ENCODE measurements at regions not wholly inside any gene's neighbourhood (a gene's known extent, or its start where the extent isn't known, plus 50 kb on each side); places are given as distances from the start of the nearest gene placed in this dataset.

DNA sequence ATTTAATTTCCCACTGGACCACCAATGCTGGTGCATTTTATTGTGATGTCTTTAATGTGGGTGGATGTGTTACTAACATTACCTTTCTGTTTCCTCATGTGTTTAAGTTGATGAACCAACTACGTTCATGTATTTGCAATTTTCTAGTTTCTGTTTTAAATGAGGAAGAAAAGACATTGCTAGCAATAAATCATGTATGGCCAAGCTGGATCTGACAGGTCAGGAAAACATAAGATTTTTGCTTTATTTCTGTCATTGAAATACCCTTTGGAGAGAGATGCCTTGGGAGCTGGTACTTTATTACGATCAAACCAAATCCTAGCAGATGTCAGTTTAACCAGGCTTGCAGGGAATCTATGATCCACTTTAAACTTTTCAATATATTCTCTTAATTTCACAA, 553.2 kb downstream of the RFC3 start:
- no CpG with 5 or more reads among the region's 2 CpGs for WGBS, 2 donors (ENCODE audit: extremely low coverage in 2 of 2, insufficient read length in 2 of 2, insufficient replicate concordance in 1 of 2)

GRCh38 chr13:34371645-34372395, 553.9 kb downstream of the RFC3 start:
- no peak overlapping the region for H3K27ac ChIP-seq (replicated peaks; ENCODE audit: low read length)
- H3K36me3 ChIP-seq (replicated peaks in 1 of 2; ENCODE audit: control insufficient read depth in 2 of 2, insufficient read depth in 2 of 2, low read length in 2 of 2) = no peaks in the 10 kb centered on the region
- no peak overlapping the region for H3K4me2 ChIP-seq (ENCODE audit: insufficient read depth, low read length, poor library complexity, severe bottlenecking)
- H2AK5ac ChIP-seq (ENCODE audit: low read depth, low read length) = no peak overlapping the region
- H3K18ac ChIP-seq (ENCODE audit: low read length) = no peak overlapping the region
- H3K23ac ChIP-seq (ENCODE audit: low read depth, low read length, poor library complexity) = no peak overlapping the region
- no peaks in the 10 kb centered on the region for H3K9me3 ChIP-seq (replicated peaks in 1 of 2; ENCODE audit: control insufficient read depth in 2 of 2, insufficient read depth in 1 of 2, low read depth in 1 of 2, low read length in 2 of 2)
- no peak overlapping the region for H3K4me3 ChIP-seq (ENCODE audit: low read length in 2 of 2)
- DNase-seq (ENCODE audit: low spot score) = no peak
- H2AFZ ChIP-seq (ENCODE audit: low read length) = no peak overlapping the region
- no peak overlapping the region for H2BK15ac ChIP-seq (ENCODE audit: low read length)
- no peaks in the 10 kb centered on the region for H3K79me1 ChIP-seq (ENCODE audit: low read depth, low read length)
- H2BK12ac ChIP-seq (ENCODE audit: low read length) = no peak overlapping the region
- H3K14ac ChIP-seq (ENCODE audit: low read length) = no peak overlapping the region
- no peak overlapping the region for H3K9ac ChIP-seq (ENCODE audit: low read depth, low read length, poor library complexity)
- no peak overlapping the region for H3K4ac ChIP-seq (ENCODE audit: low read length)
- H3K4me1 ChIP-seq (ENCODE audit: control insufficient read depth in 2 of 2, insufficient read depth in 1 of 2, low read depth in 1 of 2, low read length in 2 of 2) = no peaks in the 10 kb centered on the region
- H4K91ac ChIP-seq (ENCODE audit: low read depth, low read length, poor library complexity) = no peak overlapping the region
- H2BK120ac ChIP-seq (ENCODE audit: low read depth, low read length) = no peak overlapping the region
- H2BK5ac ChIP-seq (ENCODE audit: low read length) = no peak overlapping the region
- no peak overlapping the region for H4K8ac ChIP-seq (ENCODE audit: low read depth, low read length)
- no peaks in the 10 kb centered on the region for H3K27me3 ChIP-seq (ENCODE audit: control insufficient read depth in 3 of 3, insufficient read depth in 3 of 3, low read depth in 1 of 3, low read length in 3 of 3)
- WGBS, 2 donors (ENCODE audit: extremely low coverage in 2 of 2, insufficient read length in 2 of 2, insufficient replicate concordance in 1 of 2) = no CpG with 5 or more reads among the region's 3 CpGs

More for the DNA sequence above, 553.2 kb downstream of the RFC3 start:
- Histone ChIP-seq H3K4me2 (ENCODE audit: insufficient read depth, low read length, poor library complexity, severe bottlenecking) (no peak overlapping the region), H4K8ac (ENCODE audit: low read depth, low read length) (no peak overlapping the region), H2AK5ac (ENCODE audit: low read depth, low read length) (no peak overlapping the region), H3K9me3 (replicated peaks in 1 of 2; ENCODE audit: control insufficient read depth in 2 of 2, insufficient read depth in 1 of 2, low read depth in 1 of 2, low read length in 2 of 2) (peaks cover 0 to 2% of the 10 kb centered on the region in 2 donors), H2BK5ac (ENCODE audit: low read length) (no peak overlapping the region), H2BK12ac (ENCODE audit: low read length) (no peak overlapping the region), H3K9ac (ENCODE audit: low read depth, low read length, poor library complexity) (no peak overlapping the region), H3K36me3 (replicated peaks in 1 of 2; ENCODE audit: control insufficient read depth in 2 of 2, insufficient read depth in 2 of 2, low read length in 2 of 2) (no peaks in the 10 kb centered on the region), H4K91ac (ENCODE audit: low read depth, low read length, poor library complexity) (no peak overlapping the region), H3K27ac (replicated peaks; ENCODE audit: low read length) (no peak overlapping the region), H3K23ac (ENCODE audit: low read depth, low read length, poor library complexity) (no peak overlapping the region), H3K4me1 (ENCODE audit: control insufficient read depth in 2 of 2, insufficient read depth in 1 of 2, low read depth in 1 of 2, low read length in 2 of 2) (no peaks in the 10 kb centered on the region), H2BK15ac (ENCODE audit: low read length) (no peak overlapping the region), H2BK120ac (ENCODE audit: low read depth, low read length) (no peak overlapping the region), H3K27me3 (ENCODE audit: control insufficient read depth in 3 of 3, insufficient read depth in 3 of 3, low read depth in 1 of 3, low read length in 3 of 3) (no peaks in the 10 kb centered on the region), H3K14ac (ENCODE audit: low read length) (no peak overlapping the region), H3K4ac (ENCODE audit: low read length) (no peak overlapping the region), H3K79me1 (ENCODE audit: low read depth, low read length) (no peaks in the 10 kb centered on the region), H2AFZ (ENCODE audit: low read length) (no peak overlapping the region), H3K4me3 (ENCODE audit: low read length in 2 of 2) (no peak overlapping the region), H3K18ac (ENCODE audit: low read length) (no peak overlapping the region)
- no peak for DNase-seq (ENCODE audit: low spot score)

GRCh38 chr13:34372581-34372980, 554.6 kb downstream of the RFC3 start:
- H2BK15ac ChIP-seq (ENCODE audit: low read length) = no peak overlapping the region
- no peak overlapping the region for H3K14ac ChIP-seq (ENCODE audit: low read length)
- H3K4me2 ChIP-seq (ENCODE audit: insufficient read depth, low read length, poor library complexity, severe bottlenecking) = no peak overlapping the region
- H3K4me3 ChIP-seq (ENCODE audit: low read length in 2 of 2) = no peak overlapping the region
- H3K27me3 ChIP-seq (ENCODE audit: control insufficient read depth in 3 of 3, insufficient read depth in 3 of 3, low read depth in 1 of 3, low read length in 3 of 3) = no peaks in the 10 kb centered on the region
- H2AK5ac ChIP-seq (ENCODE audit: low read depth, low read length) = no peak overlapping the region
- H3K79me1 ChIP-seq (ENCODE audit: low read depth, low read length) = no peaks in the 10 kb centered on the region
- no peak overlapping the region for H4K8ac ChIP-seq (ENCODE audit: low read depth, low read length)
- H2BK120ac ChIP-seq (ENCODE audit: low read depth, low read length) = no peak overlapping the region
- no peak overlapping the region for H2BK5ac ChIP-seq (ENCODE audit: low read length)
- DNase-seq (ENCODE audit: low spot score) = no peak
- H3K4me1 ChIP-seq (ENCODE audit: control insufficient read depth in 2 of 2, insufficient read depth in 1 of 2, low read depth in 1 of 2, low read length in 2 of 2) = no peaks in the 10 kb centered on the region
- no peak overlapping the region for H4K91ac ChIP-seq (ENCODE audit: low read depth, low read length, poor library complexity)
- H3K4ac ChIP-seq (ENCODE audit: low read length) = no peak overlapping the region
- H2AFZ ChIP-seq (ENCODE audit: low read length) = no peak overlapping the region
- no CpG with 5 or more reads among the region's 4 CpGs for WGBS, 2 donors (ENCODE audit: extremely low coverage in 2 of 2, insufficient read length in 2 of 2, insufficient replicate concordance in 1 of 2)
- H3K18ac ChIP-seq (ENCODE audit: low read length) = no peak overlapping the region
- H3K9ac ChIP-seq (ENCODE audit: low read depth, low read length, poor library complexity) = no peak overlapping the region
- H3K36me3 ChIP-seq (replicated peaks in 1 of 2; ENCODE audit: control insufficient read depth in 2 of 2, insufficient read depth in 2 of 2, low read length in 2 of 2) = no peaks in the 10 kb centered on the region
- H2BK12ac ChIP-seq (ENCODE audit: low read length) = no peak overlapping the region
- no peaks in the 10 kb centered on the region for H3K9me3 ChIP-seq (replicated peaks in 1 of 2; ENCODE audit: control insufficient read depth in 2 of 2, insufficient read depth in 1 of 2, low read depth in 1 of 2, low read length in 2 of 2)
- no peak overlapping the region for H3K27ac ChIP-seq (replicated peaks; ENCODE audit: low read length)
- no peak overlapping the region for H3K23ac ChIP-seq (ENCODE audit: low read depth, low read length, poor library complexity)

DNA sequence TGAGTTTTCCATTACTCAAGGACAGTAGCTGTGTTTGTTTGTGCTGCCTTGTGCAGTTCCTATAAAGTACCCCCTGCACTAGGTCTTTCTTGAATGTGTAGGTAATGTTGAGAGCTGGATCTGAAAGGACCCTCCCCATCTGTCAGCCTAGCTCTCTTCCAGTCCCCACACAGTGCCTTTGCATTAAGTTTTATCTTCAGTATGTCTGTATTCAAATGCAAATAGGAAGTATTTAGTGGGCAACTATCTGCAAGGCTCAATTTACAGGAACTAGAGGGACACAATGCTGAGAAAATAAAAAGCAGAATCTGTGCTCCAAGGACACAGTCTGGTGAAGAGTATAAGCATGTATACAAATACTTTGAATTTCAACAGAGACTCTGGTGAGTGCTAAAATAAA, 558.5 kb downstream of the RFC3 start:
- no peaks in the 10 kb centered on the region for H3K79me1 ChIP-seq (ENCODE audit: low read depth, low read length)
- no peak overlapping the region for H4K8ac ChIP-seq (ENCODE audit: low read depth, low read length)
- H3K36me3 ChIP-seq (replicated peaks in 1 of 2; ENCODE audit: control insufficient read depth in 2 of 2, insufficient read depth in 2 of 2, low read length in 2 of 2) = no peaks in the 10 kb centered on the region
- H2BK12ac ChIP-seq (ENCODE audit: low read length) = no peak overlapping the region
- H3K4me2 ChIP-seq (ENCODE audit: insufficient read depth, low read length, poor library complexity, severe bottlenecking) = no peak overlapping the region
- H3K9me3 ChIP-seq (replicated peaks in 1 of 2; ENCODE audit: control insufficient read depth in 2 of 2, insufficient read depth in 1 of 2, low read depth in 1 of 2, low read length in 2 of 2) = no peaks in the 10 kb centered on the region
- H3K4me3 ChIP-seq (ENCODE audit: low read length in 2 of 2) = no peak overlapping the region
- H3K9ac ChIP-seq (ENCODE audit: low read depth, low read length, poor library complexity) = no peak overlapping the region
- H3K4me1 ChIP-seq (ENCODE audit: control insufficient read depth in 2 of 2, insufficient read depth in 1 of 2, low read depth in 1 of 2, low read length in 2 of 2) = no peaks in the 10 kb centered on the region
- no peak overlapping the region for H4K91ac ChIP-seq (ENCODE audit: low read depth, low read length, poor library complexity)
- no peak overlapping the region for H2AK5ac ChIP-seq (ENCODE audit: low read depth, low read length)
- no peak overlapping the region for H3K18ac ChIP-seq (ENCODE audit: low read length)
- H2AFZ ChIP-seq (ENCODE audit: low read length) = no peak overlapping the region
- H2BK5ac ChIP-seq (ENCODE audit: low read length) = no peak overlapping the region
- no peak overlapping the region for H2BK15ac ChIP-seq (ENCODE audit: low read length)
- peaks cover 0 to 2% (median 0%) of the 10 kb centered on the region in 3 experiments for H3K27me3 ChIP-seq (ENCODE audit: control insufficient read depth in 3 of 3, insufficient read depth in 3 of 3, low read depth in 1 of 3, low read length in 3 of 3)
- no peak overlapping the region for H3K14ac ChIP-seq (ENCODE audit: low read length)
- H2BK120ac ChIP-seq (ENCODE audit: low read depth, low read length) = no peak overlapping the region
- DNase-seq (ENCODE audit: low spot score) = no peak
- H3K23ac ChIP-seq (ENCODE audit: low read depth, low read length, poor library complexity) = no peak overlapping the region
- H3K4ac ChIP-seq (ENCODE audit: low read length) = no peak overlapping the region
- no peak overlapping the region for H3K27ac ChIP-seq (replicated peaks; ENCODE audit: low read length)

All from neuronal stem cell (in vitro differentiated cells).